ENCODE measurements at regions not wholly inside any gene's neighbourhood (a gene's known extent, or its start where the extent isn't known, plus 50 kb on each side); places are given as distances from the start of the nearest gene placed in this dataset.

GRCh38 chr5:135629666-135630065 is 50.9 kb upstream of the CXCL14 start:
- no peak for ATAC-seq
- no peak for TF ChIP-seq SNAI2 (CRISPR knock-in tag; IDR thresholded peaks at IDR 0.05)
- no peak for TF ChIP-seq ARNTL (CRISPR knock-in tag; IDR thresholded peaks at IDR 0.05; ENCODE audit: borderline replicate concordance, low read depth)
- TF ChIP-seq CSRNP3 (CRISPR knock-in tag; IDR thresholded peaks at IDR 0.05) = no peak
- TF ChIP-seq POU6F1 (CRISPR knock-in tag; IDR thresholded peaks at IDR 0.05; ENCODE audit: borderline replicate concordance, low read depth) = no peak
- TF ChIP-seq ZNF70 (CRISPR knock-in tag; IDR thresholded peaks at IDR 0.05) = no peak
- no peak for TF ChIP-seq GLIS3 (CRISPR knock-in tag; IDR thresholded peaks at IDR 0.05)
- no peak for TF ChIP-seq PATZ1 (CRISPR knock-in tag; IDR thresholded peaks at IDR 0.05; ENCODE audit: borderline replicate concordance)
- TF ChIP-seq BACH2 (CRISPR knock-in tag; IDR thresholded peaks at IDR 0.05; ENCODE audit: borderline replicate concordance) = no peak
- TF ChIP-seq ZNF565 (CRISPR knock-in tag; conservative IDR thresholded peaks at IDR 0.05; ENCODE audit: low read depth) = no peak
- no peak for TF ChIP-seq PPARA (CRISPR knock-in tag; IDR thresholded peaks at IDR 0.05; ENCODE audit: borderline replicate concordance)
- TF ChIP-seq RARB (CRISPR knock-in tag; IDR thresholded peaks at IDR 0.05) = no peak
- no peak for TF ChIP-seq OSR1 (CRISPR knock-in tag; IDR thresholded peaks at IDR 0.05)
- no peak for TF ChIP-seq CREB5 (CRISPR knock-in tag; IDR thresholded peaks at IDR 0.05; ENCODE audit: low read depth)
- no peak for TF ChIP-seq ESRRG (CRISPR knock-in tag; IDR thresholded peaks at IDR 0.05)
- TF ChIP-seq CSDC2 (CRISPR knock-in tag; IDR thresholded peaks at IDR 0.05) = no peak
- TF ChIP-seq ZFP3 (CRISPR knock-in tag; IDR thresholded peaks at IDR 0.05) = no peak
- no peak for TF ChIP-seq ZNF8 (CRISPR knock-in tag; IDR thresholded peaks at IDR 0.05)
- TF ChIP-seq ZFP30 (CRISPR knock-in tag; IDR thresholded peaks at IDR 0.05) = no peak
- no peak for TF ChIP-seq TCF4 (CRISPR knock-in tag; IDR thresholded peaks at IDR 0.05; ENCODE audit: borderline replicate concordance)
- no peak for TF ChIP-seq ZC3H10 (CRISPR knock-in tag; IDR thresholded peaks at IDR 0.05)

- no peak for ATAC-seq
- no peak for TF ChIP-seq ISL1 (CRISPR knock-in tag; IDR thresholded peaks at IDR 0.05)
- TF ChIP-seq ZFP3 (CRISPR knock-in tag; IDR thresholded peaks at IDR 0.05) = no peak
- TF ChIP-seq ZNF565 (CRISPR knock-in tag; conservative IDR thresholded peaks at IDR 0.05; ENCODE audit: low read depth) = no peak
- no peak for TF ChIP-seq BACH2 (CRISPR knock-in tag; IDR thresholded peaks at IDR 0.05; ENCODE audit: borderline replicate concordance)
- no peak for TF ChIP-seq ZNF8 (CRISPR knock-in tag; IDR thresholded peaks at IDR 0.05)
These were observed 50.2 kb upstream of the CXCL14 start for GRCh38 chr5:135628771-135629563.

Data from SK-N-SH treated with all-trans-retinoic acid at 6 μM for 48 hours (cell line).